ENCODE measurements at regions not wholly inside any gene's neighbourhood (a gene's known extent, or its start where the extent isn't known, plus 50 kb on each side); places are given as distances from the start of the nearest gene placed in this dataset.

GRCh38 chr1:55322842-55323241 lies 107.7 kb upstream of the USP24 start:
- Histone ChIP-seq H3K4me3 (replicated peaks in 1 of 3; ENCODE audit: low read depth in 2 of 3, low read length in 3 of 3) (no peak overlapping the region), H3K27me3 (ENCODE audit: control insufficient read depth in 2 of 2, insufficient read depth in 2 of 2, low read length in 2 of 2) (no peaks in the 10 kb centered on the region), H3K9ac (ENCODE audit: insufficient read depth, low read length, poor library complexity, severe bottlenecking) (no peak overlapping the region), H3K9me3 (replicated peaks in 1 of 2; ENCODE audit: control insufficient read depth in 1 of 2, insufficient read depth in 1 of 2, low read length in 2 of 2) (no peaks in the 10 kb centered on the region), H3K36me3 (replicated peaks in 1 of 2; ENCODE audit: control insufficient read depth in 1 of 2, insufficient read depth in 2 of 2, low read length in 2 of 2) (no peaks in the 10 kb centered on the region), H4K20me1 (ENCODE audit: insufficient read depth, low read length) (no peaks in the 10 kb centered on the region), H3K27ac (ENCODE audit: low read depth in 1 of 2, low read length in 2 of 2) (no peak overlapping the region), H2AFZ (ENCODE audit: insufficient read depth, low read depth, low read length, poor library complexity, severe bottlenecking) (no peak overlapping the region), H3K79me2 (ENCODE audit: insufficient read depth, low read length) (no peaks in the 10 kb centered on the region), H3K4me2 (replicated peaks; ENCODE audit: extremely low read depth, low read length, poor library complexity, severe bottlenecking) (no peak overlapping the region), H3K4me1 (ENCODE audit: control insufficient read depth in 1 of 2, insufficient read depth in 2 of 2, low read length in 2 of 2) (peaks cover 2 to 4% of the 10 kb centered on the region in 2 donors)
- Mint-ChIP-seq H3K36me3 (no peaks in the 10 kb centered on the region), H3K4me3 (no peak overlapping the region), H3K9me3 (peaks cover 0 to 2% (median 0%) of the 10 kb centered on the region in 7 donors), H3K27me3 (ENCODE audit: low read depth in 3 of 3) (peaks cover 5 to 10% (median 6%) of the 10 kb centered on the region in 3 donors), H3K4me1 (peaks cover 6% of the 10 kb centered on the region), H3K27ac (no peak overlapping the region)
- no peak for TF ChIP-seq CTCF (IDR thresholded peaks at IDR 0.05)
- DNase-seq: no peak
- intact Hi-C loops (cut with micrococcal nuclease): no loop called here
- WGBS (ENCODE audit: insufficient coverage): no CpG with 5 or more reads among the region's 1 CpG

DNA sequence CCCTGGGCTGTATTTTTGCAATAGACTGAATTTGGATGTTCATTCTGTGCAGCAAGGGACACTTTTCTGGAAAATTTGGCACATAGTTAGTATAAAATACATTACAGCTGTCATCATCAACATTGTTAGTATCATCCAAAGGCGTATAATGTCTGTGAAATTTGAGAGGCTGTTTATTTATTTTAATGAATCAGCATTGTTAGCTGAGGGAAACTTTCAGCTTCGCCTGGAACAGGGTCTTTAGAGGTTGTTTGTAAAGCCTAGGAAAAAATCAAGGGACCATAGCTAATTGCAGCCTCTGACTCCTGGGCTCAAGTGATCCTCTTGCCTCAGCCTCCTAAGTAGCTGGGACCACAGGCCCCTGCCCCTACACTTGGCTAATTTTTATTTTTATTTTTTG lies 106.8 kb upstream of the USP24 start:
- 67% methylated on average over 1 of the region's 2 CpGs for WGBS (ENCODE audit: insufficient coverage)
- H3K36me3 Mint-ChIP-seq: no peaks in the 10 kb centered on the region

More for the DNA sequence above, 106.8 kb upstream of the USP24 start:
- Histone ChIP-seq H2AFZ (ENCODE audit: insufficient read depth, low read depth, low read length, poor library complexity, severe bottlenecking) (no peak overlapping the region), H3K4me1 (ENCODE audit: control insufficient read depth in 1 of 2, insufficient read depth in 2 of 2, low read length in 2 of 2) (peaks cover 10 to 13% of the 10 kb centered on the region in 2 donors), H3K79me2 (ENCODE audit: insufficient read depth, low read length) (no peaks in the 10 kb centered on the region), H3K9me3 (replicated peaks in 1 of 2; ENCODE audit: control insufficient read depth in 1 of 2, insufficient read depth in 1 of 2, low read length in 2 of 2) (no peaks in the 10 kb centered on the region), H3K27me3 (ENCODE audit: control insufficient read depth in 2 of 2, insufficient read depth in 2 of 2, low read length in 2 of 2) (no peaks in the 10 kb centered on the region), H3K9ac (ENCODE audit: insufficient read depth, low read length, poor library complexity, severe bottlenecking) (no peak overlapping the region), H4K20me1 (ENCODE audit: insufficient read depth, low read length) (no peaks in the 10 kb centered on the region), H3K4me3 (replicated peaks in 1 of 3; ENCODE audit: low read depth in 2 of 3, low read length in 3 of 3) (no peak overlapping the region), H3K27ac (ENCODE audit: low read depth in 1 of 2, low read length in 2 of 2) (no peak overlapping the region), H3K4me2 (replicated peaks; ENCODE audit: extremely low read depth, low read length, poor library complexity, severe bottlenecking) (no peak overlapping the region), H3K36me3 (replicated peaks in 1 of 2; ENCODE audit: control insufficient read depth in 1 of 2, insufficient read depth in 2 of 2, low read length in 2 of 2) (no peaks in the 10 kb centered on the region)
- H3K4me1 Mint-ChIP-seq: peaks cover 15% of the 10 kb centered on the region
- no peak overlapping the region for H3K4me3 Mint-ChIP-seq
- H3K27me3 Mint-ChIP-seq (ENCODE audit: low read depth in 3 of 3): peaks cover 6 to 9% (median 9%) of the 10 kb centered on the region in 3 donors
- DNase-seq: no peak
- intact Hi-C loops (cut with micrococcal nuclease): no loop called here
- H3K9me3 Mint-ChIP-seq: peaks cover 0 to 2% (median 0%) of the 10 kb centered on the region in 7 donors
- no peak overlapping the region for H3K27ac Mint-ChIP-seq
- TF ChIP-seq CTCF (IDR thresholded peaks at IDR 0.05): no peak

Measured in CD14-positive monocyte (primary cell).